KG1 (cell line): ENCODE measurements at regions not wholly inside any gene's neighbourhood (a gene's known extent, or its start where the extent isn't known, plus 50 kb on each side); places are given as distances from the start of the nearest gene placed in this dataset.

ENCODE experiments used
- DNase-seq: peaks from one replicate; lab custom pipeline; 2025; lab: John Stamatoyannopoulos, UW

GRCh38 chr2:37866171-37866934 is 58.7 kb upstream of the RMDN2 start:
- no peak for DNase-seq

GRCh38 chr2:37867166-37867565 is 57.9 kb upstream of the RMDN2 start:
- no peak for DNase-seq

- DNase-seq, result no peak
These were observed 56.2 kb upstream of the RMDN2 start for GRCh38 chr2:37868866-37869265.

GRCh38 chr2:37869304-37869703 is 55.8 kb upstream of the RMDN2 start:
- DNase-seq, result no peak

- DNase-seq, result no peak
These were observed 55.3 kb upstream of the RMDN2 start for GRCh38 chr2:37869771-37870170.

- DNase-seq, result no peak
These were observed 54.3 kb upstream of the RMDN2 start for GRCh38 chr2:37870829-37871228.

- DNase-seq, result no peak
These were observed 53.5 kb upstream of the RMDN2 start for GRCh38 chr2:37871456-37872191.

GRCh38 chr2:37872192-37872750 is 52.8 kb upstream of the RMDN2 start:
- no peak for DNase-seq

- DNase-seq, result no peak
These were observed 51.9 kb upstream of the RMDN2 start for GRCh38 chr2:37873229-37873628.

GRCh38 chr2:37873749-37874330 is 51.2 kb upstream of the RMDN2 start:
- no peak for DNase-seq

- no peak for DNase-seq
These were observed 50.6 kb upstream of the RMDN2 start for GRCh38 chr2:37874470-37874869.
